ENCODE measurements at regions not wholly inside any gene's neighbourhood (a gene's known extent, or its start where the extent isn't known, plus 50 kb on each side); places are given as distances from the start of the nearest gene placed in this dataset.

DNA sequence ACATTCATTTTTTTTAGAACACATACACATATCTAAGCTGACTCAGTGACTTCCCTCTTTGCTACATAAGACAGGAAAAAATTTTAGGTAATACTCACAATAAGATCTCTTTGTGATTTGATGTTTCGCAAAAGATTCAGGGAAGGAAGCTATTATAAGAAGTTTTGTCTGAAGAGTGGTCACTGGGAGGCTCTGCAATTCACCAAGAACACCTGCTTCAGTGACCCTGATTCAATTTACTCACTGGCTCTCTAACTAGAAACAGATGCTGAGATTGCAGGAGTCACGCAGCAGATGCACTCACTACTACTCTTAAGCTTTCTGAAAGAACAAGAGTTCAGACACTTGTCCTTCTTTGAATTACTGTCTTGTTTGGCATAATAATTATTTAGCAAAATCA, 193.6 kb upstream of the DDI1 start:
- no peak for DNase-seq
- Histone ChIP-seq H3K27me3 (no peaks in the 10 kb centered on the region), H3K4me1 (peaks cover 0 to 17% (median 3%) of the 10 kb centered on the region in 4 donors), H3K9me3 (no peaks in the 10 kb centered on the region), H3K4me3 (no peak overlapping the region), H3K36me3 (no peaks in the 10 kb centered on the region), H3K27ac (no peak overlapping the region)
- 66 to 80% (median 70%) methylated on average over 2 of the region's 2 CpGs for WGBS, 5 donors
- intact Hi-C loops (cut with DNase I; ENCODE audit: low total_unique reads) = no loop called here
- no peak for TF ChIP-seq EP300 (IDR thresholded peaks at IDR 0.05)
- no peak for TF ChIP-seq POLR2A (IDR thresholded peaks at IDR 0.05)
- TF ChIP-seq POLR2AphosphoS5 (IDR thresholded peaks at IDR 0.05) = no peak
- TF ChIP-seq, protein P1, sequence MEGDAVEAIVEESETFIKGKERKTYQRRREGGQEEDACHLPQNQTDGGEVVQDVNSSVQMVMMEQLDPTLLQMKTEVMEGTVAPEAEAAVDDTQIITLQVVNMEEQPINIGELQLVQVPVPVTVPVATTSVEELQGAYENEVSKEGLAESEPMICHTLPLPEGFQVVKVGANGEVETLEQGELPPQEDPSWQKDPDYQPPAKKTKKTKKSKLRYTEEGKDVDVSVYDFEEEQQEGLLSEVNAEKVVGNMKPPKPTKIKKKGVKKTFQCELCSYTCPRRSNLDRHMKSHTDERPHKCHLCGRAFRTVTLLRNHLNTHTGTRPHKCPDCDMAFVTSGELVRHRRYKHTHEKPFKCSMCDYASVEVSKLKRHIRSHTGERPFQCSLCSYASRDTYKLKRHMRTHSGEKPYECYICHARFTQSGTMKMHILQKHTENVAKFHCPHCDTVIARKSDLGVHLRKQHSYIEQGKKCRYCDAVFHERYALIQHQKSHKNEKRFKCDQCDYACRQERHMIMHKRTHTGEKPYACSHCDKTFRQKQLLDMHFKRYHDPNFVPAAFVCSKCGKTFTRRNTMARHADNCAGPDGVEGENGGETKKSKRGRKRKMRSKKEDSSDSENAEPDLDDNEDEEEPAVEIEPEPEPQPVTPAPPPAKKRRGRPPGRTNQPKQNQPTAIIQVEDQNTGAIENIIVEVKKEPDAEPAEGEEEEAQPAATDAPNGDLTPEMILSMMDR (IDR thresholded peaks at IDR 0.05) = no peak

DNA sequence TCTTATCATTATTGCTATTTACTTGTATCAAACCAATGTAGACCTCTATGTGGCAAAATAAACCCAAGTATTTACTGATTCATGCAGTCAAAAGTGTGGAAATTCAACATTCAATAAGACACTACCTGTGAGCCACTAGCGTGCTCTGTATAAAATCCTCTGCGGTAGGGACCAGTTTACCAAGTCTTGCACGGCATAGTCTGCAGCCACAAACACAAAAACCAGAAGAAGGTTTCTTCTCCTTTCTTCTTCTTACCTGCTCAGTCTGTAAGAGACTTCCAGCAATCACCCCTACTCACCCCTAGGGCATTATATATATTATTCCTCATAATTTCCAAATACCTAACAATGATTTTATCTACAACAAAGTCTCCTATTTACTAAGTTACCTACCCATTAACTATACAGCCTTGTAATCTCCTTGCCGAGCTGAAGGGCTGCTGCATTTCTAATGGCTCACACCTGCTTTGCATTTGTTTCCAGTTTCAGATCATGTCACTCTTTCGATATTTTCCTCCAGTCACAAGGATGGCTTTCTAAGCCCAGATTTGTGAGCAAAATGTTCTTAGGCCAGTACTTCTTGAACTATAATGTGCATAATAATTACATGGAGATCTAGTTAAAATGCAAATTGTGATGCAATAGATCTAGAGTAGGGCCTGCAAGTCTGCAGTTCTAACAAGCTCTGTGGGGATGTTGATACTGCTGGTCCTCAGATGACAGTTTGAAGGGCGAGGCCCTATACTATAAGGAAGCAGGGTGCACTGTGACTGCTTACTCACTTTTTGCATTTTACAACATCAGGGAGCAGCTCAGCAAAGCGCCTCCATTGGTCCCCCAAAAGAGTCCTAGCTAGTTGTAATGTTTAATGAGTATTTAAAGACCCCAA, 191.9 kb upstream of the DDI1 start:
- intact Hi-C loops (cut with DNase I; ENCODE audit: low total_unique reads) = no loop called here
- Histone ChIP-seq H3K27me3 (no peaks in the 10 kb centered on the region), H3K4me1 (peaks cover 0 to 17% (median 3%) of the 10 kb centered on the region in 4 donors), H3K4me3 (no peak overlapping the region), H3K9me3 (no peaks in the 10 kb centered on the region), H3K27ac (no peak overlapping the region), H3K36me3 (no peaks in the 10 kb centered on the region)
- WGBS, 5 donors = 58 to 73% (median 63%) methylated on average over 7 of the region's 7 CpGs
- TF ChIP-seq, protein P1 (IDR thresholded peaks at IDR 0.05) = no peak
- TF ChIP-seq POLR2AphosphoS5 (IDR thresholded peaks at IDR 0.05) = no peak
- TF ChIP-seq POLR2A (IDR thresholded peaks at IDR 0.05) = no peak
- no peak for TF ChIP-seq EP300 (IDR thresholded peaks at IDR 0.05)
- no peak for DNase-seq

DNA sequence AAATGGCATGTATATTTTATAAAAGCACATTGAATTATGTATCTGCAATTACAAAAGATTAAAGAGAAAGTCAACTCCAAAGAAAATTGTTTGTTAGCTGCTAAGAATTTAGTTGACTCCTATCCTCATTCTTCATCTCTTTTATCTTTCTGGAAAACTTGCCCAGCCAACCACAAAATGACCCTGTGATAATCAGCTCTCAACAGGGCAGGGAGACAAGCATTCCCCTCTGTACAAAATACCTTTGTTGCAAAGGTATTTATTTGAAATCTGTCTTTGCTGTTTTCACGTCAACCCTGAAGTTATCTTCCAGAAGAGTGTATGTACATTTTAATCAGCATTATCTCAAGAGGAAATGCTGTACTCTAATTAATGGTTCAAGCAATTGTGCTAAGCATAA, 191.1 kb upstream of the DDI1 start:
- Histone ChIP-seq H3K4me3 (no peak overlapping the region), H3K4me1 (peaks cover 0 to 18% (median 5%) of the 10 kb centered on the region in 4 donors), H3K27ac (no peak overlapping the region), H3K27me3 (no peaks in the 10 kb centered on the region), H3K9me3 (no peaks in the 10 kb centered on the region), H3K36me3 (no peaks in the 10 kb centered on the region)
- intact Hi-C loops (cut with DNase I; ENCODE audit: low total_unique reads) = no loop called here
- TF ChIP-seq POLR2A (IDR thresholded peaks at IDR 0.05) (no peak), POLR2AphosphoS5 (IDR thresholded peaks at IDR 0.05) (no peak), EP300 (IDR thresholded peaks at IDR 0.05) (no peak)
- TF ChIP-seq, protein P1 (IDR thresholded peaks at IDR 0.05) = no peak
- DNase-seq = no peak
- WGBS, 5 donors = 24 to 59% (median 40%) methylated on average over 1 of the region's 1 CpG

DNA sequence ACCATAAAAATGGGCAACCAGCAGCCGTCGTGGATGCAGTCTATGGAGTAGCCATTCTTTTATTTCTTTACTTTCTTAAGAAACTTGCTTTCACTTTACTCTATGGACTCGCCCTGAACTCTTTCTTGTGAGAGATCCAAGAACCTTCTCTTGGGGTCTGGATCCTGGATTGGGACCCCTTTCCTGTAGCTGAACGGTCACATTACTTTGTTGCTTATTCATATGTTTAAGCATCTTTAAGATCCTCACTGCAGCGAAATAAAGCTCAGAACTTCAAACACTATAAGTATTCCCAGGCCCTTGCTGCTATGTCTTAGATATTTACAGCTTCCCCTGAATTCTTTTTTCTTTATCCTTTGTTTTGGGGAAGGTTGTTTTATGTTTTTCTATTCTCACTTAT, 187.8 kb upstream of the DDI1 start:
- intact Hi-C loops (cut with DNase I; ENCODE audit: low total_unique reads) = no loop called here
- H3K27me3 ChIP-seq = no peaks in the 10 kb centered on the region
- H3K4me3 ChIP-seq = no peak overlapping the region
- H3K27ac ChIP-seq = no peak overlapping the region
- H3K36me3 ChIP-seq = no peaks in the 10 kb centered on the region
- H3K4me1 ChIP-seq = peaks cover 0 to 25% (median 8%) of the 10 kb centered on the region in 4 donors
- DNase-seq = no peak
- TF ChIP-seq POLR2A (IDR thresholded peaks at IDR 0.05) = no peak
- no peaks in the 10 kb centered on the region for H3K9me3 ChIP-seq
- 90 to 96% (median 95%) methylated on average over 5 of the region's 5 CpGs for WGBS, 5 donors

DNA sequence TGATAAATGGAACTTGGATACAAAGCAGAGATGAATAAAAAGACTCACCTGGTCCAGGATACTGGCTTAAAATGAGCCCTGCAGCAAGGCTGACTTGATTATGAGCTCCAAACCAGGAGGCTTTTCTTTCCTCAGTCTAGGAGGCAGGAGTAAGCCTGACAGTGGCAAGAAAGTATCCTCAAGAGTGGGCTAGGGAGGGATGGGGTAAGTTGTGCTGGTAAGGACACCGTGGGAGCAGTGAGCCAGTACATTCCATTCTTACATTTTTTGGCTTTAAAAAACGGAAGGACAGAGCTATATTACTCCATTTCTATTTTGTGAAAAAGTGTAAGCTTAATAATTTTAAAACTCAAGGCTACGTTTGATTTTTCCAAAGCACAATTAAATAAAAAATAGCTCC, 187.1 kb upstream of the DDI1 start:
- TF ChIP-seq, protein P1 (IDR thresholded peaks at IDR 0.05) = no peak
- TF ChIP-seq POLR2A (IDR thresholded peaks at IDR 0.05) (no peak), EP300 (IDR thresholded peaks at IDR 0.05) (no peak), POLR2AphosphoS5 (IDR thresholded peaks at IDR 0.05) (no peak)
- no peak overlapping the region for H3K27ac ChIP-seq
- WGBS, 5 donors = 55 to 85% (median 79%) methylated on average over 3 of the region's 3 CpGs
- peaks cover 0 to 25% (median 8%) of the 10 kb centered on the region in 4 donors for H3K4me1 ChIP-seq
- no peak overlapping the region for H3K4me3 ChIP-seq
- H3K36me3 ChIP-seq = no peaks in the 10 kb centered on the region
- DNase-seq = no peak
- no peaks in the 10 kb centered on the region for H3K27me3 ChIP-seq
- H3K9me3 ChIP-seq = no peaks in the 10 kb centered on the region
- intact Hi-C loops (cut with DNase I; ENCODE audit: low total_unique reads) = no loop called here

All from stomach (tissue), 8 donors.